ENCODE measurements at regions not wholly inside any gene's neighbourhood (a gene's known extent, or its start where the extent isn't known, plus 50 kb on each side); places are given as distances from the start of the nearest gene placed in this dataset.

- FAIRE-seq (no peak), DNase-seq (ENCODE audit: insufficient read length, low spot score) (no peak)
Measured at GRCh38 chr14:65185829-65186228, 83.5 kb upstream of the MAX start.

GRCh38 chr14:65186951-65187350 is 84.6 kb upstream of the MAX start:
- DNase-seq (ENCODE audit: insufficient read length, low spot score) (no peak), FAIRE-seq (no peak)

- DNase-seq (ENCODE audit: insufficient read length, low spot score) (no peak), FAIRE-seq (no peak)
Measured at GRCh38 chr14:65187421-65188049, 85.2 kb upstream of the MAX start.

GRCh38 chr14:65190312-65190711 is 88.0 kb upstream of the MAX start:
- DNase-seq (ENCODE audit: insufficient read length, low spot score): no peak
- FAIRE-seq: no peak

GRCh38 chr14:65191716-65192115 is 89.4 kb upstream of the MAX start:
- DNase-seq (ENCODE audit: insufficient read length, low spot score) (no peak), FAIRE-seq (no peak)

DNA sequence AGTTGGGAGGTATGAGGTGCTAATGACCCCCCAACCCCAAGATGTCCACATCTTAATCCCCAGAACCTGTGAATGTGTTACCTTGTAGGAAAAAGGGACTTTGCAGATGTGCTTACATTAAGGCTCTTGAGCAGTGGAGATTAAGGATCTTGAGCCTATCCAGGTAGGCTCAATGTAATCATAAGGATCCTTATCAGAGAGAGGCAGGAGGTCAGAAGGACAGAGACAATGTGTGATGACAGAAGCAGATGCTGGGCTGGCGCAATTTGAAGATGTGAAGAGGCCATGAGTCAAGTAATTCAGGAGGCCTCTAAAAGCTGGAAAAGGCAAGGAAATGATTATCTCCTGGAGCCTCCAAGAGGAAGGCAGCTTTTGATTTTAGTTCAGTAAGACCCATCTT is 90.4 kb upstream of the MAX start:
- no peak for FAIRE-seq
- no peak for DNase-seq (ENCODE audit: insufficient read length, low spot score)

DNA sequence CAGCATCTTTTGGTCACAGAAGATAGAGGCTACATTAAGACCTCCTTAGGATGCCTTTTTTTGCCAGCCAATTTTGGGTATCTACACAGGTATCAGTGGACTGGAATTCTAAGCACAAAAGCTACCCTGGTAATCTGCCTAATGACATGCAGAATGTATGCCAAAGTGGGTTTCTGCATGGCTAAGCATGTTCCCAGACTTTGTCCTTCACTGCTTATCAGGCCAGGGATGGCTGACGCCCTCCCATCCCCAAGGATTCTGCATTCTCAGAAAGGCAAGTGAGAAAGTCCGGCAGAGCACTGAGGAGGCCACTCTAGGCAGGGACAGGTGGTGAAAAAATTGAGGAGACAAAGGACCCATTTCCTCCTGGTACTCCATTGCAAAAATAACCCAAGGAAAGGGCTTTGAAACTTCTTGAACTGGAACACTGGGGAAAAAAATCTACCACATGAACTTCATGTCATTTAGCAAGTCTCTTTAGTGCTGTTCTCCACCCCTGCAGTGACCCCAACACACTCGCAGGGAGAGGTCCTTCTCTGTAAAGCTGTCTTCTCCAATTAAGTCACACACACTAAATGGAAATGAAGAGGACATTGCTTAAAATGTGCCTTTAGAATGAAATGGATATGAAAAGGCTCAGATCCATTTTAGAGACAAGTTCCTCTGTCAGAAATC is 91.7 kb upstream of the MAX start:
- FAIRE-seq (no peak), DNase-seq (ENCODE audit: insufficient read length, low spot score) (no peak)

- peak; percentile 89 for FAIRE-seq
- peak; percentile 29 for DNase-seq (ENCODE audit: insufficient read length, low spot score)
Measured at GRCh38 chr14:65195042-65195719, 92.9 kb upstream of the MAX start.

- DNase-seq (ENCODE audit: insufficient read length, low spot score) (no peak), FAIRE-seq (no peak)
Measured at GRCh38 chr14:65198346-65198745, 96.0 kb upstream of the MAX start.

DNA sequence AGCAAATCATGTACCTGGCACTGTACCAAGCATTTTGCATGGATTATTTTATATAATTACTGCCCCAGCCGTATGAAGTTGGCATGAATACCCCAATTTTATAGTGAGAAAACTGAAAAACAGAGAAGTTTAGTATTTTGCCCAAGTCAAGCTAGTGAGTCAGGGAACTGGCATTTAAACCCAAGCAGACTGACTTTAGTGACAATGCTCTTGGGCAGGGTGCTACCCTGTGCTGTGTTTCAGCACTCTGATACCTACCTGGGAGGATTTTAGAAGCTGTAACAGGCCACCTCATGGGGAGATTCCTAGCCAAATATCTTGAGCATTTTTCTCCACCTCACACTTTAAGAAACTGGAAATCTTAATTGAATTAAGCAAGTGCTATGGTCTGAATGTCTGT is 98.1 kb upstream of the MAX start:
- peak; percentile 44 for FAIRE-seq

GRCh38 chr14:65203574-65203973 is 101.3 kb upstream of the MAX start:
- no peak for DNase-seq (ENCODE audit: insufficient read length, low spot score)
- FAIRE-seq: no peak

More for the DNA sequence above, 98.1 kb upstream of the MAX start:
- no peak for DNase-seq (ENCODE audit: insufficient read length, low spot score)

GRCh38 chr14:65204056-65204455 is 101.7 kb upstream of the MAX start:
- DNase-seq (ENCODE audit: insufficient read length, low spot score): no peak
- FAIRE-seq: no peak

DNA sequence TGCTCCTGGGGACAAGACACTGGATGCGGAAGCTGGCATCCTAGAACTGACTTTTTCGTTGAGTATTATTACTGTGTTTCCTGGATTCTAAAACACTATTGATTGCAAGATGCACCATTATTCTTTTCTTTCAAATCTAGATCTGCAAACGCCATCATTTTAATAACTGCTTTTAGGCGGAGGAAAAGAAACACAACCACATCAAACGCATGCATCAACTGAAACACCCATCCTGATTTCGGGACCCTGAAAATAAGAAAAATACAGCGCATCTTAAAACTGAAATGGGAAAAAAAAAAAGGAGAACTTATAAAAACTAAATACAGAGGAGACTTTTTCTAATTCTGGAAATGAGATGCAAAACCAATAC is 103.7 kb upstream of the MAX start:
- FAIRE-seq (no peak), DNase-seq (ENCODE audit: insufficient read length, low spot score) (no peak)

GRCh38 chr14:65206448-65207096 is 104.3 kb upstream of the MAX start:
- peak; percentile 93 for FAIRE-seq
- peak; percentile 25 for DNase-seq (ENCODE audit: insufficient read length, low spot score)

GRCh38 chr14:65208548-65208947 is 106.2 kb upstream of the MAX start:
- DNase-seq (ENCODE audit: insufficient read length, low spot score): no peak

DNA sequence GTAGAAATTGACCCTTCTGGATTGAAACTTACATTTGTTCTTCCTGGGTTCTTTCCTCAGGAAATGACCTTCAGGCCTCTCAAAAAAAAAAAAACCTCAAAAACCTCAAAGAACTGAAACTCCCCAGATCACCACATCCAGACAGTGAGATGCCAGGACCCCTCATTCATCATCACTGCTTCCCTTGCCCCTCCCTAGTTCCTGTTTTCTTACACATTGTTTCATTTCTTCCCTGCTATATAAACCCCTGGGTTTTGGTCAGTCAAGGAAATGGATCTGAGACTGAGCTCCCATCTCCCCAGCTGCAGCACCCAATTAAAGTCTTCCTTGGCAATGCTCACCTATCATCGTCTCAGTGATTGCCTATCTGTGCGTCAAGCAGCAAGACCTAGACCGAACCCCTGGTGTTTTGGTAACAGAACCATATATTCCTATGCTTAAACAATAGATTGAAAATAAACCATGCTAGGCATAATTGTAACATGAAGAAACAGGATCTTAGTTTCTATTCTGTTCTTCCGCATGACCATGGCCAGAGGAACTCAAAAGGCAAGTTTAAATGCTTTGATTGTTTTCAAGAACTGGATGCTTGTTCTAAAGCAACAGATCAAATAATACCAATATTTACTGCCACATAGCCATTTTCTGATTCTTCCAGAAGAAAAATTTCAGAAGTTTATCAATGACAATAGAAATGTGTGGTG is 108.0 kb upstream of the MAX start:
- peak; percentile 90 for FAIRE-seq
- no peak for DNase-seq (ENCODE audit: insufficient read length, low spot score)

More at GRCh38 chr14:65208548-65208947, 106.2 kb upstream of the MAX start:
- no peak for FAIRE-seq

- DNase-seq (ENCODE audit: insufficient read length, low spot score) (no peak), FAIRE-seq (no peak)
Measured at GRCh38 chr14:65210822-65211182, 108.5 kb upstream of the MAX start.

GRCh38 chr14:65211341-65211987 is 109.1 kb upstream of the MAX start:
- no peak for DNase-seq (ENCODE audit: insufficient read length, low spot score)
- no peak for FAIRE-seq

GRCh38 chr14:65213316-65213715 is 111.0 kb upstream of the MAX start:
- DNase-seq (ENCODE audit: insufficient read length, low spot score) (no peak), FAIRE-seq (no peak)

DNA sequence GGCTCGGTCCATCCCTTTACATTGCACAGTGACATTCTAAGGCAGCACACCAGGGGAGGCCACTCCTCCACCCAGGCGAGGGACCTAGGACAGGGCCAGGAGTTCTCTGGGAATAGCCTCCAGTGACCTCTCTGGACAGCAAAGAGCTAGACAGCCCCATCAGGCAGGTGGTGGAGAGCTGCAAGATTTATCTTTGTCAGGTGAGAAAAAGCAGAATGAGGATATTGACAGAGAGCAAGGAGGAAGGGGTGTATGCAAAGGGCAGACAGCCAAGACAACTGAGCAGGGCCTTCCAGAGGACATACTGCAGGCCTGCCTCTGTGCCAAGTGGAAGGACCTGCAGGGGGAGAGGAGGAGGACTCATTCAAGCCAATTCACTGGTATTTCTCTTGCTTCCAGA is 112.4 kb upstream of the MAX start:
- DNase-seq (ENCODE audit: insufficient read length, low spot score) (no peak), FAIRE-seq (no peak)

- FAIRE-seq: no peak
- no peak for DNase-seq (ENCODE audit: insufficient read length, low spot score)
Measured at GRCh38 chr14:65219353-65219752, 117.0 kb upstream of the MAX start.
